IMR-90 (cell line): ENCODE measurements at regions not wholly inside any gene's neighbourhood (a gene's known extent, or its start where the extent isn't known, plus 50 kb on each side); places are given as distances from the start of the nearest gene placed in this dataset.

Experiments
- ATAC-seq: fragments of 200-7000 bp; cut with Tn5 transposase; 2 replicates; pipeline ENCODE4 v1.9.1; 2020; ENCODE audit warnings: low read depth, mild to moderate bottlenecking, moderate library complexity
- BruUV-seq: library from RNA; stranded (reverse); fragments of 400-500 nt; replicated peaks from 2 replicates; lab custom pipeline; 2021; lab: Mats Ljungman, UMichigan
- CTCF ChIA-PET: fragments of 300-600 bp; formaldehyde crosslinking; extraction: SDS; loops from one replicate; lab custom pipeline; 2021; ENCODE audit warnings: antibody characterized with exemption; lab: Yijun Ruan, JAX
- POLR2A ChIA-PET: fragments of 300-600 bp; sonication (Branson Sonifier 250); formaldehyde crosslinking; loops from one replicate; lab custom pipeline; 2022; ENCODE audit warnings: antibody characterized with exemption; ENCODE audit not compliant: unreplicated experiment; lab: Charles Lee
- DNase-seq: peaks from one replicate; pipeline ENCODE4 v3.0.0; 2013
- H2AFZ ChIP-seq: replicated peaks from 2 replicates; pipeline ENCODE3; 2013; ENCODE audit warnings: low read length, mild to moderate bottlenecking; ENCODE audit not compliant: poor library complexity
- H2AK5ac ChIP-seq: 2 replicates; pipeline ENCODE4 v1.6.1; 2013; ENCODE audit warnings: low read depth, low read length, inconsistent platforms
- H2AK9ac ChIP-seq: replicated peaks from 2 replicates; pipeline ENCODE3; 2013; ENCODE audit warnings: mild to moderate bottlenecking, low read depth, low read length, moderate library complexity; ENCODE audit not compliant: poor library complexity
- H2BK120ac ChIP-seq: 2 replicates; pipeline ENCODE4 v1.6.1; 2013; ENCODE audit warnings: low read depth, low read length, inconsistent platforms
- H2BK15ac ChIP-seq: 3 replicates; pipeline ENCODE4 v1.6.1; 2013; ENCODE audit warnings: low read depth, low read length, inconsistent platforms
- H2BK20ac ChIP-seq: 2 replicates; pipeline ENCODE4 v1.6.1; 2013; ENCODE audit warnings: low read depth, mild to moderate bottlenecking, inconsistent platforms, low read length, moderate library complexity
- H2BK5ac ChIP-seq: 2 replicates; pipeline ENCODE4 v1.6.1; 2013; ENCODE audit warnings: mild to moderate bottlenecking, low read depth, low read length, inconsistent platforms; ENCODE audit not compliant: poor library complexity, severe bottlenecking
- H3K14ac ChIP-seq: replicated peaks from 2 replicates; pipeline ENCODE4 v1.6.1; 2013; ENCODE audit warnings: low read depth, low read length, inconsistent platforms
- H3K18ac ChIP-seq: 2 replicates; pipeline ENCODE4 v1.6.1; 2013; ENCODE audit warnings: low read depth, low read length, control low read depth
- H3K23ac ChIP-seq: 2 replicates; pipeline ENCODE4 v1.6.1; 2013; ENCODE audit warnings: low read depth, low read length, inconsistent platforms
- H3K27ac ChIP-seq: 2 replicates; pipeline ENCODE4 v1.5.1; 2013; ENCODE audit warnings: mild to moderate bottlenecking, control low read depth, low read length; ENCODE audit not compliant: insufficient read depth
- H3K27me3 ChIP-seq: 2 replicates; pipeline ENCODE4 v1.6.1; 2013; ENCODE audit warnings: low read length; ENCODE audit not compliant: control insufficient read depth, insufficient read depth
- H3K36me3 ChIP-seq: 2 replicates; pipeline ENCODE4 v1.6.1; 2013; ENCODE audit warnings: low read length, mixed read lengths; ENCODE audit not compliant: control insufficient read depth, insufficient read depth
- H3K4ac ChIP-seq: 2 replicates; pipeline ENCODE4 v1.6.1; 2013; ENCODE audit warnings: low read depth, low read length, inconsistent platforms
- H3K4me1 ChIP-seq: 2 replicates; pipeline ENCODE4 v1.6.1; 2013; ENCODE audit warnings: low read length, mixed read lengths; ENCODE audit not compliant: control insufficient read depth, insufficient read depth
- H3K4me2 ChIP-seq: 2 replicates; pipeline ENCODE4 v1.6.1; 2013; ENCODE audit warnings: low read depth, mild to moderate bottlenecking, control low read depth, low read length, moderate library complexity
- H3K4me3 ChIP-seq: 2 replicates; pipeline ENCODE4 v1.5.1; 2013; ENCODE audit warnings: low read depth, mild to moderate bottlenecking, control low read depth, low read length, moderate library complexity; ENCODE audit not compliant: insufficient read depth
- H3K56ac ChIP-seq: 2 replicates; pipeline ENCODE4 v1.6.1; 2013; ENCODE audit warnings: low read length, inconsistent platforms; ENCODE audit not compliant: insufficient read depth; ENCODE audit errors: extremely low read depth
- H3K79me1 ChIP-seq, 2 experiments: 2 replicates each; pipeline ENCODE4 v1.6.1; 2013; ENCODE audit warnings: low read length in 2 of 2, inconsistent platforms in 1 of 2, low read depth in 1 of 2
- H3K9ac ChIP-seq: 2 replicates; pipeline ENCODE4 v1.6.1; 2013; ENCODE audit warnings: low read depth, low read length, control low read depth
- H3K9me1 ChIP-seq: 2 replicates; pipeline ENCODE4 v1.6.1; 2013; ENCODE audit warnings: low read length, inconsistent platforms; ENCODE audit not compliant: insufficient read depth
- H3K9me3 ChIP-seq: 2 replicates; pipeline ENCODE4 v1.6.1; 2013; ENCODE audit warnings: low read length; ENCODE audit not compliant: control insufficient read depth, insufficient read depth
- H4K20me1 ChIP-seq: 2 replicates; pipeline ENCODE4 v1.6.1; 2013; ENCODE audit warnings: low read length, inconsistent platforms; ENCODE audit not compliant: insufficient read depth
- H4K5ac ChIP-seq: 2 replicates; pipeline ENCODE4 v1.6.1; 2013; ENCODE audit warnings: mild to moderate bottlenecking, low read depth, low read length, control low read depth
- H4K8ac ChIP-seq, 2 experiments: 2 replicates each; pipeline ENCODE4 v1.6.1; 2013; ENCODE audit warnings: low read depth in 2 of 2, low read length in 2 of 2, control low read depth in 1 of 2, inconsistent platforms in 1 of 2
- H4K91ac ChIP-seq: 2 replicates; pipeline ENCODE4 v1.6.1; 2013; ENCODE audit warnings: low read depth, low read length, inconsistent platforms; ENCODE audit not compliant: insufficient read depth
- BHLHE40 ChIP-seq: fragments of 150-350 bp; IDR thresholded peaks from 2 replicates; pipeline ENCODE4 v1.6.1; 2016; ENCODE audit warnings: mild to moderate bottlenecking, low read depth, low read length
- CEBPB ChIP-seq: IDR thresholded peaks from 2 replicates; pipeline ENCODE4 v1.6.1; 2012; ENCODE audit warnings: low read depth, low read length, improper control_type of control experiment
- MAFK ChIP-seq: IDR thresholded peaks from 2 replicates; pipeline ENCODE4 v1.6.1; 2012; ENCODE audit warnings: low read depth, low read length, improper control_type of control experiment
- MAZ ChIP-seq: IDR thresholded peaks from 2 replicates; pipeline ENCODE4 v1.6.1; 2012; ENCODE audit warnings: low read depth, mild to moderate bottlenecking, low read length, improper control_type of control experiment, moderate library complexity, borderline replicate concordance
- NFE2L2 ChIP-seq: fragments of 150-350 bp; IDR thresholded peaks from 2 replicates; pipeline ENCODE4 v1.6.1; 2016; ENCODE audit warnings: low read depth, mild to moderate bottlenecking, low read length
- POLR2A ChIP-seq: IDR thresholded peaks from 2 replicates; pipeline ENCODE4 v1.6.1; 2012; ENCODE audit warnings: mild to moderate bottlenecking, low read depth, low read length
- RAD21 ChIP-seq: IDR thresholded peaks from 2 replicates; pipeline ENCODE4 v1.6.1; 2012; ENCODE audit warnings: low read length, improper control_type of control experiment
- RFX5 ChIP-seq: IDR thresholded peaks from 2 replicates; pipeline ENCODE4 v1.8.0; 2012; ENCODE audit warnings: low read depth, mild to moderate bottlenecking, low read length, moderate library complexity
- SMC3 ChIP-seq: fragments of 150-350 bp; IDR thresholded peaks from 2 replicates; pipeline ENCODE4 v1.6.1; 2016; ENCODE audit warnings: low read depth, mild to moderate bottlenecking, antibody characterized with exemption, low read length, moderate library complexity
- WGBS, 2 experiments: methylation state at CpG; one replicate each; pipeline versions ENCODE4 v1.1.5 to v1.1.7; 2013; ENCODE audit warnings: missing lambda C conversion rate in 2 of 2; ENCODE audit not compliant: insufficient read length in 1 of 2; ENCODE audit errors: extremely low coverage in 2 of 2; 5-methylcytosine and 5-hydroxymethylcytosine counted together
- dilution Hi-C: fragments of 300-500 bp; cut with HindIII; formaldehyde crosslinking; loops from one replicate; pipeline ENCODE4 v1.14.3; 2018; ENCODE audit warnings: low sequenced_read_pairs; ENCODE audit not compliant: unreplicated experiment
- in situ Hi-C: fragments of 300-500 bp; cut with MboI; formaldehyde crosslinking; loops from 3 replicates; pipeline ENCODE4 v1.14.3; 2019; ENCODE audit warnings: low sequenced_read_pairs, inconsistent platforms, mixed read lengths
- intact Hi-C: fragments of 100-400 bp; cut with micrococcal nuclease; formaldehyde crosslinking; loops from 2 replicates; pipeline ENCODE4 v1.10.0; 2022

- H3K18ac ChIP-seq, result no peak overlapping the region
- H3K9ac ChIP-seq, result no peak overlapping the region
- H4K5ac ChIP-seq, result no peak overlapping the region
- H2BK5ac ChIP-seq, result no peak overlapping the region
- no peak for DNase-seq
- no peak overlapping the region for H3K4me2 ChIP-seq
- ChIA-PET CTCF (no interaction called here), POLR2A (no interaction called here)
- no peak overlapping the region for H2BK15ac ChIP-seq
- no peak overlapping the region for H3K4ac ChIP-seq
- no peak overlapping the region for H2AK5ac ChIP-seq
- H3K27me3 ChIP-seq, result no peaks in the 10 kb centered on the region
- H3K4me1 ChIP-seq, result no peaks in the 10 kb centered on the region
- peaks cover 21% of the 10 kb centered on the region for H3K9me3 ChIP-seq
- no peaks in the 10 kb centered on the region for H3K9me1 ChIP-seq
- dilution Hi-C loops (no loop called here), intact Hi-C loops (no loop called here), in situ Hi-C loops (no loop called here)
- no peak overlapping the region for H3K23ac ChIP-seq
- H2BK20ac ChIP-seq, result no peak overlapping the region
- H2AK9ac ChIP-seq, result no peak overlapping the region
- no peak overlapping the region for H4K91ac ChIP-seq
- no peaks in the 10 kb centered on the region for H3K36me3 ChIP-seq
- no peaks in the 10 kb centered on the region for H3K79me1 ChIP-seq
- H3K27ac ChIP-seq, result no peak overlapping the region
- WGBS, 2 experiments, result no CpG with 5 or more reads among the region's 8 CpGs
- no peak overlapping the region for H3K4me3 ChIP-seq
- no peak overlapping the region for H2AFZ ChIP-seq
- no peak overlapping the region for H4K8ac ChIP-seq
- no peak for TF ChIP-seq MAFK
- no peak for TF ChIP-seq RFX5
- TF ChIP-seq MAZ, result no peak
- no peak for TF ChIP-seq POLR2A
- TF ChIP-seq NFE2L2, result no peak
- TF ChIP-seq CEBPB, result no peak
- TF ChIP-seq BHLHE40, result no peak
- TF ChIP-seq SMC3, result no peak
- no peak for TF ChIP-seq RAD21
- H2BK120ac ChIP-seq, result no peak overlapping the region
- no peak for ATAC-seq
- BruUV-seq, result no TSS peak
- H3K14ac ChIP-seq, result no peak overlapping the region
- no peaks in the 10 kb centered on the region for H4K20me1 ChIP-seq
- H3K56ac ChIP-seq, result no peak overlapping the region
Measured at GRCh38 chr10:128929131-128929530, 537.9 kb upstream of the MGMT start.
